ENCODE measurements at regions not wholly inside any gene's neighbourhood (a gene's known extent, or its start where the extent isn't known, plus 50 kb on each side); places are given as distances from the start of the nearest gene placed in this dataset.
"Not testable (repeated sequence)": the region's sequence is repeated elsewhere in the genome, so short reads cannot be mapped to it uniquely, and the experiment has no call there.

DNA sequence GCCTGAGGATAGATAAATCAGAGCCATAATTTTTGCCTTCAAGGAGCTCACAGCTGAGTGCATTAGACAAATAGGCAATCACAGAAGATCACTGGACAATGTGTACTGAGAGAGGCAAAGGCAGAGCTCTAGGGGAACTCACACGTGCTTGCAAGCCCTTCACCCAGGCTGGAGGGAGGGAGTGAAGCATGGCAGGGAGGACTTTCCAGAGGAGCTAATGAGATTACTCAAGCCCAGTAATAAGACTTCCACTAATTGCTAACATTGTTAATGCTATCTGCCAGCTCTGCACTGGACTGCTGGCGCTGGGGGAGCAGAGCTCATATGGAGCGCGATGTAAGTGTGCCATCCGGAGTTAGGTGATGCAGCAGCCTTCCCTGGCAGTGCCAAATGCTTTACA is 408.4 kb downstream of the NTRK2 start:
- no peak for DNase-seq (ENCODE audit: low read depth in 2 of 2)

GRCh38 chr9:85077146-85077545 is 407.6 kb downstream of the NTRK2 start:
- not testable (repeated sequence) for DNase-seq (ENCODE audit: low read depth in 2 of 2)
